D341Med (cell line): ENCODE measurements at regions not wholly inside any gene's neighbourhood (a gene's known extent, or its start where the extent isn't known, plus 50 kb on each side); places are given as distances from the start of the nearest gene placed in this dataset.
"Not testable (repeated sequence)": the region's sequence is repeated elsewhere in the genome, so short reads cannot be mapped to it uniquely, and the experiment has no call there.

Experiments
- DNase-seq: peaks from one replicate; pipeline ENCODE4 v3.0.0; 2012; ENCODE audit warnings: low spot score

GRCh38 chr18:41128126-41128525 lies 826.9 kb upstream of the PIK3C3 start:
- no peak for DNase-seq

- no peak for DNase-seq
Observed at GRCh38 chr18:41126541-41127235, 828.3 kb upstream of the PIK3C3 start.

- no peak for DNase-seq
Observed at GRCh38 chr18:41121116-41121826, 833.8 kb upstream of the PIK3C3 start.

GRCh38 chr18:41119031-41119430 lies 836.0 kb upstream of the PIK3C3 start:
- no peak for DNase-seq

GRCh38 chr18:41113885-41114482 lies 841.0 kb upstream of the PIK3C3 start:
- no peak for DNase-seq

- no peak for DNase-seq
Observed at GRCh38 chr18:41099451-41099850, 855.6 kb upstream of the PIK3C3 start.

GRCh38 chr18:41096504-41096903 lies 858.5 kb upstream of the PIK3C3 start:
- DNase-seq: peak; percentile 76

GRCh38 chr18:41077076-41077475 lies 878.0 kb upstream of the PIK3C3 start:
- DNase-seq: no peak

- DNase-seq: no peak
Observed at GRCh38 chr18:41075212-41075611, 879.8 kb upstream of the PIK3C3 start.

GRCh38 chr18:41073372-41073954 lies 881.6 kb upstream of the PIK3C3 start:
- no peak for DNase-seq

GRCh38 chr18:41072946-41073345 lies 882.1 kb upstream of the PIK3C3 start:
- no peak for DNase-seq

GRCh38 chr18:41071826-41072225 lies 883.2 kb upstream of the PIK3C3 start:
- DNase-seq: no peak

- DNase-seq: no peak
Observed at GRCh38 chr18:41069167-41069566, 885.9 kb upstream of the PIK3C3 start.

- no peak for DNase-seq
Observed at GRCh38 chr18:41064916-41065315, 890.1 kb upstream of the PIK3C3 start.

- no peak for DNase-seq
Observed at GRCh38 chr18:41060967-41061366, 894.1 kb upstream of the PIK3C3 start.

GRCh38 chr18:41059126-41059415 lies 896.0 kb upstream of the PIK3C3 start:
- DNase-seq: no peak

- DNase-seq: peak; percentile 67
Observed at GRCh38 chr18:41058351-41059125, 896.5 kb upstream of the PIK3C3 start.

- DNase-seq: no peak
Observed at GRCh38 chr18:41052625-41053024, 902.4 kb upstream of the PIK3C3 start.

- DNase-seq: not testable (repeated sequence)
Observed at GRCh38 chr18:41046250-41046649, 908.8 kb upstream of the PIK3C3 start.

- DNase-seq: no peak
Observed at GRCh38 chr18:41043876-41044275, 911.2 kb upstream of the PIK3C3 start.

GRCh38 chr18:41042866-41043265 lies 912.2 kb upstream of the PIK3C3 start:
- DNase-seq: no peak

GRCh38 chr18:41038071-41038470 lies 917.0 kb upstream of the PIK3C3 start:
- no peak for DNase-seq
